KMS-11 (cell line): ENCODE measurements at regions not wholly inside any gene's neighbourhood (a gene's known extent, or its start where the extent isn't known, plus 50 kb on each side); places are given as distances from the start of the nearest gene placed in this dataset.

ENCODE experiments used
- H2AFZ ChIP-seq: fragments of 200-600 bp; sonication (generic); 2 replicates; pipeline ENCODE4 v1.6.1; 2016; ENCODE audit warnings: antibody characterized with exemption, mixed run types, low read depth
- H3K27ac ChIP-seq: fragments of 200-600 bp; sonication (generic); 2 replicates; pipeline ENCODE4 v1.6.1; 2016; ENCODE audit warnings: mild to moderate bottlenecking, mixed run types
- H3K27me3 ChIP-seq: fragments of 200-600 bp; sonication (generic); 2 replicates; pipeline ENCODE4 v1.6.1; 2017; ENCODE audit warnings: mild to moderate bottlenecking, low read depth, mixed run types, moderate library complexity; ENCODE audit not compliant: insufficient read depth
- H3K36me3 ChIP-seq: fragments of 200-600 bp; sonication (generic); 2 replicates; pipeline ENCODE4 v1.6.1; 2017; ENCODE audit warnings: mild to moderate bottlenecking, mixed run types; ENCODE audit not compliant: insufficient read depth
- H3K4me1 ChIP-seq: fragments of 200-600 bp; sonication (generic); 2 replicates; pipeline ENCODE4 v1.6.1; 2016; ENCODE audit warnings: mild to moderate bottlenecking, low read depth, mixed run types; ENCODE audit not compliant: poor library complexity, severe bottlenecking
- H3K4me2 ChIP-seq: fragments of 200-600 bp; sonication (generic); 2 replicates; pipeline ENCODE4 v1.7.0; 2016; ENCODE audit warnings: mild to moderate bottlenecking, mixed run types
- H3K4me3 ChIP-seq: fragments of 200-600 bp; sonication (generic); IDR thresholded peaks from 2 replicates; pipeline ENCODE4 v1.6.1; 2017; ENCODE audit warnings: low read depth, low read length, mixed read lengths; ENCODE audit not compliant: insufficient read depth
- H3K79me2 ChIP-seq: fragments of 200-600 bp; sonication (generic); 2 replicates; pipeline ENCODE4 v1.6.1; 2016; ENCODE audit warnings: low read depth, mixed run types; ENCODE audit not compliant: insufficient read depth
- H3K9ac ChIP-seq: fragments of 200-600 bp; sonication (generic); 2 replicates; pipeline ENCODE4 v1.6.1; 2016; ENCODE audit warnings: mild to moderate bottlenecking, mixed run types
- H4K20me1 ChIP-seq: fragments of 200-600 bp; sonication (generic); 2 replicates; pipeline ENCODE4 v1.6.1; 2016; ENCODE audit warnings: mild to moderate bottlenecking, mixed run types; ENCODE audit not compliant: insufficient read depth
- TF ChIP-seq, protein P1 (sequence below): fragments of 200-600 bp; sonication (generic); conservative IDR thresholded peaks from 2 replicates; pipeline ENCODE4 v1.6.1; 2017; ENCODE audit warnings: low read depth, mild to moderate bottlenecking, antibody characterized with exemption, low read length, moderate library complexity, mixed read lengths

DNA sequence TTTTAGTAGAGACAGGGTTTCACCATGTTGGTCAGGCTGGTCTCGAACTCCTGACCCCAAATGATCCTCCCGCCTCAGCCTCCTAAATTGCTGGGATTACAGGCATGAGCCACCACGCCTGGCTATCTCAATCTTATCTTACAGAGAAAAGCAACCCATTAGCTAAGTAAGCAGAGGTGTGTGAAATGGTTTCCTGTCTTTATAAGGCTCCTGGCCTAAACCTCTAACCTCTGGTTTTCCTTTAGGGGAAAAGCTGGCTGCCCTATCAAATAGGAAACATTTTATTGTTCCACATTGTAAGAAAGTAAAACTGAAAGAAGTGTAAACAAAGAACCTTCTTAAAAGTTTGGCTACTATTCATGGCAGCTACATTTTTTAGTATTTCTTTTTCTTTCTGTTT is 78.3 kb upstream of the MORC3 start:
- Histone ChIP-seq H3K36me3 (no peaks in the 10 kb centered on the region), H3K4me1 (peaks cover 3% of the 10 kb centered on the region), H2AFZ (no peak overlapping the region), H3K27ac (no peak overlapping the region), H4K20me1 (no peaks in the 10 kb centered on the region), H3K27me3 (no peaks in the 10 kb centered on the region), H3K4me3 (no peak overlapping the region), H3K9ac (no peak overlapping the region), H3K79me2 (no peaks in the 10 kb centered on the region), H3K4me2 (no peak overlapping the region)
- TF ChIP-seq, protein P1, sequence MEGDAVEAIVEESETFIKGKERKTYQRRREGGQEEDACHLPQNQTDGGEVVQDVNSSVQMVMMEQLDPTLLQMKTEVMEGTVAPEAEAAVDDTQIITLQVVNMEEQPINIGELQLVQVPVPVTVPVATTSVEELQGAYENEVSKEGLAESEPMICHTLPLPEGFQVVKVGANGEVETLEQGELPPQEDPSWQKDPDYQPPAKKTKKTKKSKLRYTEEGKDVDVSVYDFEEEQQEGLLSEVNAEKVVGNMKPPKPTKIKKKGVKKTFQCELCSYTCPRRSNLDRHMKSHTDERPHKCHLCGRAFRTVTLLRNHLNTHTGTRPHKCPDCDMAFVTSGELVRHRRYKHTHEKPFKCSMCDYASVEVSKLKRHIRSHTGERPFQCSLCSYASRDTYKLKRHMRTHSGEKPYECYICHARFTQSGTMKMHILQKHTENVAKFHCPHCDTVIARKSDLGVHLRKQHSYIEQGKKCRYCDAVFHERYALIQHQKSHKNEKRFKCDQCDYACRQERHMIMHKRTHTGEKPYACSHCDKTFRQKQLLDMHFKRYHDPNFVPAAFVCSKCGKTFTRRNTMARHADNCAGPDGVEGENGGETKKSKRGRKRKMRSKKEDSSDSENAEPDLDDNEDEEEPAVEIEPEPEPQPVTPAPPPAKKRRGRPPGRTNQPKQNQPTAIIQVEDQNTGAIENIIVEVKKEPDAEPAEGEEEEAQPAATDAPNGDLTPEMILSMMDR = no peak

DNA sequence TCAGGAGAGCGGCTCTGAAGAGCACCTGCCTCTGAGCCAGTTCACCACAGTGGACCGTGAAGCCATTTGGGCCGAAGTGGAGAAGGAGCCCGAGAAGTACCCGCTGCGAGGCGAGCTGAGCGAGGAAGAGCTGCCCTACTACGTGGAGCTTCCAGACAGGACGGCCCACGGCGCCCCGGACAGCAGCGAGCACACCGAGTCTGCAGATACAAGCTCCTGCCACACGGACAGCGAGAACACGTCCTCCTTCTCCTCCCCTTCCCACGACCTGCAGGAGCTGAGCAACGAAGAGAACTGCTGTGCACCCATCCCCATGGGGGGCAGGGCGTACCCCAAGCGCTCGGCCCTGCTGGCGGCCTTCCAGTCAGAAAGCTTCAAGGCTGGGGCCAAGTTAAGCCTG is 74.9 kb upstream of the MORC3 start:
- Histone ChIP-seq H3K27me3 (no peaks in the 10 kb centered on the region), H3K4me3 (no peak overlapping the region), H4K20me1 (no peaks in the 10 kb centered on the region), H3K27ac (no peak overlapping the region), H2AFZ (no peak overlapping the region), H3K36me3 (no peaks in the 10 kb centered on the region), H3K79me2 (no peaks in the 10 kb centered on the region), H3K4me2 (no peak overlapping the region), H3K9ac (no peak overlapping the region), H3K4me1 (peaks cover 3% of the 10 kb centered on the region)
- TF ChIP-seq, protein P1 = no peak

DNA sequence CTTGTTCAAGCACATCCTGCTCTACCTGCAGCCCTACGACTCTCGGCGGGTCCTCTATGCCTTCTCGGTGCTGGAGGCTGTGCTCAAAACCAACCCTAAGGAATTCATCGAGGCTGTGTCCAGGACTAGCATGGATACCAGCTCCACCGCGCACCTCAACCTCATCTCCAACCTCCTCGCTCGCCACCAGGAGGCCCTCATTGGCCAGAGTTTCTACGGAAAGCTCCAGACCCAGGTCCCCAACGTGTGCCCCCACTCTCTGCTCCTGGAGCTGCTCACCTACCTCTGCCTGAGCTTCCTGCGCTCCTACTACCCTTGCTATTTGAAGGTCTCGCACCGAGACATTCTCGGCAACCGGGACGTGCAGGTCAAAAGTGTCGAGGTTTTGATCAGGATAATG is 74.3 kb upstream of the MORC3 start:
- H3K4me3 ChIP-seq = no peak overlapping the region
- no peak overlapping the region for H3K27ac ChIP-seq
- no peaks in the 10 kb centered on the region for H3K36me3 ChIP-seq
- no peaks in the 10 kb centered on the region for H3K79me2 ChIP-seq
- TF ChIP-seq, protein P1 = no peak
- H4K20me1 ChIP-seq = no peaks in the 10 kb centered on the region
- H3K4me1 ChIP-seq = peaks cover 3% of the 10 kb centered on the region
- H2AFZ ChIP-seq = no peak overlapping the region
- no peak overlapping the region for H3K9ac ChIP-seq
- no peaks in the 10 kb centered on the region for H3K27me3 ChIP-seq
- H3K4me2 ChIP-seq = no peak overlapping the region

DNA sequence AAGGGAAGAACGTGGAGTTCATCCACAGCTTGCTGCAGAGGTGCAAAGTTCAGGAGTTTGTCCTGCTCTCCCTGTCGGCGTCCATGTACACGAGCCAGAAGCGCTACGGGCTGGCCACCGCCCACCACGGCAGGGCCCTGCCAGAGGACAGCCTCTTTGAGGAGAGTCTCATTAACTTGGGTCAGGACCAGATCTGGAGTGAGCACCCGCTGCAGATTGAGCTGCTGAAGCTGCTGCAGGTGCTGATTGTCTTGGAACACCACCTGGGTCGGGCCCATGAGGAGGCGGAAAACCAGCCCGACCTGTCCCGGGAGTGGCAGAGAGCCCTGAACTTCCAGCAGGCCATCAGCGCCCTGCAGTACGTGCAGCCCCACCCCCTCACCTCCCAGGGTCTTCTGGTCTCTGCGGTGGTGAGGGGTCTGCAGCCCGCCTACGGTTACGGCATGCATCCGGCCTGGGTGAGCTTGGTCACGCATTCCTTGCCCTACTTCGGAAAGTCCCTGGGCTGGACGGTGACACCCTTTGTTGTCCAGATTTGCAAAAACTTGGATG is 73.8 kb upstream of the MORC3 start:
- Histone ChIP-seq H3K9ac (no peak overlapping the region), H4K20me1 (no peaks in the 10 kb centered on the region), H3K4me2 (no peak overlapping the region), H3K27me3 (no peaks in the 10 kb centered on the region), H3K4me1 (peaks cover 3% of the 10 kb centered on the region), H3K4me3 (no peak overlapping the region), H3K79me2 (no peaks in the 10 kb centered on the region), H2AFZ (no peak overlapping the region), H3K27ac (no peak overlapping the region), H3K36me3 (no peaks in the 10 kb centered on the region)
- TF ChIP-seq, protein P1 = no peak
